GM12892 (cell line): ENCODE measurements at regions not wholly inside any gene's neighbourhood (a gene's known extent, or its start where the extent isn't known, plus 50 kb on each side); places are given as distances from the start of the nearest gene placed in this dataset.

Experiments
- POLR2A ChIP-seq: IDR thresholded peaks from 2 replicates; pipeline ENCODE4 v1.6.1; 2011; ENCODE audit warnings: low read depth, low read length, control low read depth
- POLR2AphosphoS5 ChIP-seq: IDR thresholded peaks from 2 replicates; pipeline ENCODE4 v1.6.1; 2011; ENCODE audit warnings: low read depth, low read length, control low read depth

GRCh38 chr14:22399776-22400175 is 189.2 kb downstream of the DAD1 start:
- TF ChIP-seq POLR2A (no peak), POLR2AphosphoS5 (no peak)
